Kasumi-1 (cell line): ENCODE measurements at regions not wholly inside any gene's neighbourhood (a gene's known extent, or its start where the extent isn't known, plus 50 kb on each side); places are given as distances from the start of the nearest gene placed in this dataset.

Source experiments
- DNase-seq, 2 experiments: peaks; one replicate each; lab custom pipeline; 2025; lab: John Stamatoyannopoulos, UW

DNA sequence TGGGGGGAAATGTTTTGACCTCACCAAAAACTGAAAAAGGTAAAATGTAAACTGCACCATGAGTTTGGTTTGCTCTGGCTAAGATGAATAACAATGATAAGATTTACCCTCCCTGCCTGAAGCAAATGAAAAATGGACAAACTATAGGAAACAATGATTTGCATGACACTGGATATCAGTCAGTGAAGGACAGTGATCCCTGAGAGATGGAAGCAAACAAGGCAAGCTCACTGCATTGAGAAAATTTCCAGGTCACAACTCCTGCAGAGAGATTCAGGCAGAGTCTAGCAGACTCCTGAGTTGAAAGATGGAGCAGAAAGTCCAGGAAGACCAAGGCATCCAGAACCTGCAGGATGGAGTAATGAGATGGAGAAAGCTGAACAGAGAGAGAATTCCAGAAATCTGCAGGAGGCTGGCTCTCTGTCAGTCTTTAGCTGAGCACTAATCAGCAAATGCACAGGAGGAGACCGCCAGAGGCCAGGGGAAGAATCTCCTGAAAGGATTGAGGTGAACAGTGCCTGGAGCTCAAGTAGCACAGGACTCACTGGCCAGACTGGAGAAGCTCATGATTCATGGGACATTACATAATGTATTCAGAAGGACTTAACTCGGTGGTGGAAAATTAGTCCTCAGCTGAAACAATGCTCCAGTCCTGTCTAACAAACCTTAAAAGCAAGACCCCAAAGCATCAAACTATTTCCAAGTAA is 51.2 kb upstream of the PALS2 start:
- DNase-seq: no peak
